Mammary epithelial cell (primary cell): ENCODE measurements at regions not wholly inside any gene's neighbourhood (a gene's known extent, or its start where the extent isn't known, plus 50 kb on each side); places are given as distances from the start of the nearest gene placed in this dataset.

Experiments used
- EZH2 ChIP-seq: IDR thresholded peaks from 2 replicates; pipeline ENCODE4 v1.6.1; 2012; ENCODE audit warnings: low read length, inconsistent platforms, borderline replicate concordance
- TF ChIP-seq, protein P1 (sequence below), 2 donors: IDR thresholded peaks in 1 of 2; conservative IDR thresholded peaks in 1 of 2; 2 replicates each; pipeline ENCODE4 v1.5.1; 2011 to 2012; ENCODE audit warnings: inconsistent platforms in 2 of 2, low read length in 2 of 2, mild to moderate bottlenecking in 2 of 2, control low read depth in 1 of 2, low read depth in 1 of 2; ENCODE audit not compliant: insufficient read depth in 1 of 2; ENCODE audit errors: extremely low read depth in 1 of 2

DNA sequence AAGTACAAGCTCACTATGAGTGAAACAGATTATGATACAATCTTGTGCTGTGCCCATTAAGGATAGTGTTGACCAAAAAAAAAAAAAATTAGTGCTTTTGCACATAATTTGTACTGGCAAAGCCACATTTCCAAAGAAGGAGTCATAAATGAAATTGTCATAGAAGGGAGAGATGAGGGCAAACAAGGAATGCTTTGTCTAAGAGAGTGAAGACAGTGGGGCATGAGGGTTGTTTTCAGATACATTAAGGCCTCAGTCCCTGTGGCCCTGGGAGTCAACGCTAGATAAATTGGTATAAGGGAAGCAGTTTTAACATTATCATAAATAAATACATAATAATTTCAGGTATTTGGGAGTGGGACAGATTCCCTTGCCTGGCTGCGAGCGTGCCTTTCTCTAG lies 267.5 kb upstream of the PRKCQ start:
- TF ChIP-seq, protein P1, sequence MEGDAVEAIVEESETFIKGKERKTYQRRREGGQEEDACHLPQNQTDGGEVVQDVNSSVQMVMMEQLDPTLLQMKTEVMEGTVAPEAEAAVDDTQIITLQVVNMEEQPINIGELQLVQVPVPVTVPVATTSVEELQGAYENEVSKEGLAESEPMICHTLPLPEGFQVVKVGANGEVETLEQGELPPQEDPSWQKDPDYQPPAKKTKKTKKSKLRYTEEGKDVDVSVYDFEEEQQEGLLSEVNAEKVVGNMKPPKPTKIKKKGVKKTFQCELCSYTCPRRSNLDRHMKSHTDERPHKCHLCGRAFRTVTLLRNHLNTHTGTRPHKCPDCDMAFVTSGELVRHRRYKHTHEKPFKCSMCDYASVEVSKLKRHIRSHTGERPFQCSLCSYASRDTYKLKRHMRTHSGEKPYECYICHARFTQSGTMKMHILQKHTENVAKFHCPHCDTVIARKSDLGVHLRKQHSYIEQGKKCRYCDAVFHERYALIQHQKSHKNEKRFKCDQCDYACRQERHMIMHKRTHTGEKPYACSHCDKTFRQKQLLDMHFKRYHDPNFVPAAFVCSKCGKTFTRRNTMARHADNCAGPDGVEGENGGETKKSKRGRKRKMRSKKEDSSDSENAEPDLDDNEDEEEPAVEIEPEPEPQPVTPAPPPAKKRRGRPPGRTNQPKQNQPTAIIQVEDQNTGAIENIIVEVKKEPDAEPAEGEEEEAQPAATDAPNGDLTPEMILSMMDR (conservative IDR thresholded peaks at IDR 0.05 in 1 of 2, IDR thresholded peaks at IDR 0.05 in 1 of 2; ENCODE audit: extremely low read depth in 1 of 2, insufficient read depth in 1 of 2, low read depth in 1 of 2, low read length in 2 of 2): no peak
- TF ChIP-seq EZH2: no peak
